ENCODE measurements at regions not wholly inside any gene's neighbourhood (a gene's known extent, or its start where the extent isn't known, plus 50 kb on each side); places are given as distances from the start of the nearest gene placed in this dataset.

DNA sequence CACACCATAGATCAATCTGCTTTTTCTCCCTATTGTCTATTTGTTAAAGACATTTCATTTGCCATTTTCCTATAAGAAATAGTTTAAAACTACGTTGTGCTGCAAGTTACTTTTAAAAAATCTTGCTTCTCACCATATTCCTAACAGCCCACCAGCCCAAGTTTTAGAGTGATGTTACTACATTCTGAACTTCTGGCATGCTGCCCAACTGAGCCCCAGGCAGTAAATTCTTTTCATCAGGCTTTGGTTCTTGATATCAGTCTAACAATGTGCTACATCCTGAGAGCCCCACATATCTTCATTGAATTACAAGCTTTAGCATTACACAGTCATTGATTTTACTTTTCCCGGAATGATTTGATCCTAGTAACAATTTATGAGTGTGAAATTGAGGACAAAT lies 283.8 kb upstream of the IL1RAPL1 start:
- TF ChIP-seq, protein P1, sequence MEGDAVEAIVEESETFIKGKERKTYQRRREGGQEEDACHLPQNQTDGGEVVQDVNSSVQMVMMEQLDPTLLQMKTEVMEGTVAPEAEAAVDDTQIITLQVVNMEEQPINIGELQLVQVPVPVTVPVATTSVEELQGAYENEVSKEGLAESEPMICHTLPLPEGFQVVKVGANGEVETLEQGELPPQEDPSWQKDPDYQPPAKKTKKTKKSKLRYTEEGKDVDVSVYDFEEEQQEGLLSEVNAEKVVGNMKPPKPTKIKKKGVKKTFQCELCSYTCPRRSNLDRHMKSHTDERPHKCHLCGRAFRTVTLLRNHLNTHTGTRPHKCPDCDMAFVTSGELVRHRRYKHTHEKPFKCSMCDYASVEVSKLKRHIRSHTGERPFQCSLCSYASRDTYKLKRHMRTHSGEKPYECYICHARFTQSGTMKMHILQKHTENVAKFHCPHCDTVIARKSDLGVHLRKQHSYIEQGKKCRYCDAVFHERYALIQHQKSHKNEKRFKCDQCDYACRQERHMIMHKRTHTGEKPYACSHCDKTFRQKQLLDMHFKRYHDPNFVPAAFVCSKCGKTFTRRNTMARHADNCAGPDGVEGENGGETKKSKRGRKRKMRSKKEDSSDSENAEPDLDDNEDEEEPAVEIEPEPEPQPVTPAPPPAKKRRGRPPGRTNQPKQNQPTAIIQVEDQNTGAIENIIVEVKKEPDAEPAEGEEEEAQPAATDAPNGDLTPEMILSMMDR (IDR thresholded peaks at IDR 0.05), result no peak
- no peak for TF ChIP-seq EZH2 (IDR thresholded peaks at IDR 0.05; ENCODE audit: borderline replicate concordance, insufficient read depth, low read depth, low read length, poor library complexity, severe bottlenecking)
